HG02938 (cell line): ENCODE measurements at regions not wholly inside any gene's neighbourhood (a gene's known extent, or its start where the extent isn't known, plus 50 kb on each side); places are given as distances from the start of the nearest gene placed in this dataset.
"Not testable (repeated sequence)": the region's sequence is repeated elsewhere in the genome, so short reads cannot be mapped to it uniquely, and the experiment has no call there.

Source experiments
- ATAC-seq: cut with Tn5 transposase; IDR thresholded peaks from one replicate; pipeline ENCODE4 v1.9.1; 2021; ENCODE audit warnings: mild to moderate bottlenecking, moderate library complexity; ENCODE audit not compliant: unreplicated experiment

DNA sequence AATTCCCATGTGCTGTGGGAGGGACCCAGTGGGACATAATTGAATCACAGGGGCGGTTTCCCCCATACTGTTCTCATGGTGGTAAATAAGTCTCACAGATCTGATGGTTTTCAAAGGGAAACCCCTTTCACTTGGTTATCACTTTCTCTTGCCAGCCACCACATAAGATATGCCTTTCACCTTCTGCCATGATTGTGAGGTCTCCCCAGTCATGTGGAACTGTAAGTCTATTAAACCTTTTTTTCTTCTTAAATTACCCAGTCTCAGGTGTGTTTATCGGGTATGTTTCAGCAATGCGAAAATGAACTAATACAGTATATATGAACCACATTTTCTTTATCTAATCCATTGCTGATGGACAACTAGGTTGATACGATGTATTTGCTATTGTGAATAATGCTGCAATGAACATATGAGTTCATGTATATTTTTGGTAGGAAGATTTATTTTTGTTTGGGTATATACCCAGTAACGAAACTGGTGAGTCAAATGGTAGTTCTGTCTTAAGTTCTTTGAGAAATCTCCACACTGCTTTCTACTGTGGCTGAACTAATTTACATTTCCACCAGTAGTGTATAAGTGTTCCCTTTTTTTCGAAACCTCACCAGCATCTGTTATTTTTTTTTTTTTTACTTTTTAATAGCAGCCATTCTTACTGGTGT is 70.0 kb upstream of the HGF start:
- ATAC-seq = peak; percentile 95

DNA sequence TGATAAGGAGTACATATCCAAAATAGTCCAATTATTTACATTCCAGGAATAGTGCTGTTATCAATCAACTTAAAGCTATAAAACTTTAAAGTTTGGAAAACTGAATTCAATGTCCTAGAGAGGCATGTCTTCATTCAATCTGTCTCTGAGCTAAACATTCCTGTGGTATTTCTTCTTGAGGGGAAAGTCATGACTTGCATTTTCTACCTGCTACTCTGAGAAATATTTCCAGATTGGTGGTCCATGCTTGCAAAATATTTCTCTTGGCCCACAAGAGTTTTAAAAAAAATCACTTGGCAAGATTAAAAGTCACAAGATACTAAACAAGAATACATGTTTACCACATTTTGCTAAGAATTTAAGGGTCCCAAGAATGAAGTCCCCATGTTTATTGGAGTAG is 63.6 kb upstream of the HGF start:
- no peak for ATAC-seq

DNA sequence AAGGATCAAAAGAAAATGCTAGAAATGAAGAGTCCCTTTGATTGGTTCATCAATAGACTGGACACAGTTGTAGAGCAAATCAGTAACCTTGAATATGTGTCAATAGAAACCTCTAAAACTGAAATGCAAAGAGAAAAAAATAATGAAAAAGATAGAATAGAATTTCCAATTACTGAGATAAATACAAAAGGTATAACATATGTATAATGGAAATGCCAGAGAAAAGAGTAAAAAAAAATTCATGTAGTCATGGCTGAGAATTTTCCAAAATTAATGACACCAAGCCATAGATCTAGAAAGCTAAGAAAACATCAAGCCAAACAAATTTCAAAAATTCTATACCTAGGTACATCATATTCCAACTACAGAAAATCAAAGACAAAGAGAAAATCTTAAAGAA is 62.0 kb upstream of the HGF start:
- no peak for ATAC-seq

DNA sequence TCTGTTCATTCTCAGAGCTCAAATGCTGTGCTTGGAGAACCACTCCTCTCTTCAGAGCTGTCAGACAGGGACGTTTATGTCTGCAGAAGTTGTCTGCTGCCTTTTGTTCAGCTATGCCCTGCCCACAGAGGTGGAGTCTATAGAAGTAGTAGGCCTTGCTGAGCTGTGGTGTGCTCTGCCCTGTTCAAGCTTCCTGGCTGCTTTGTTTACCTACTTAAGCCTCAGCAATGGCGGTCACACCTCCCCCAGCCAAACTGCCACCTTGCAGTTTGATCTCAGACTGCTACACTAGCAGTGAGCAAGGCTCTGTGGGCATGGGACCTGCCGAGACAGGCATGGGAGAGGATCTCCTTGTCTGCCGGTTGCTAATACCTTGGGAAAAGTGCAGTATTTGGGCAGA is 59.7 kb upstream of the HGF start:
- ATAC-seq = not testable (repeated sequence)

DNA sequence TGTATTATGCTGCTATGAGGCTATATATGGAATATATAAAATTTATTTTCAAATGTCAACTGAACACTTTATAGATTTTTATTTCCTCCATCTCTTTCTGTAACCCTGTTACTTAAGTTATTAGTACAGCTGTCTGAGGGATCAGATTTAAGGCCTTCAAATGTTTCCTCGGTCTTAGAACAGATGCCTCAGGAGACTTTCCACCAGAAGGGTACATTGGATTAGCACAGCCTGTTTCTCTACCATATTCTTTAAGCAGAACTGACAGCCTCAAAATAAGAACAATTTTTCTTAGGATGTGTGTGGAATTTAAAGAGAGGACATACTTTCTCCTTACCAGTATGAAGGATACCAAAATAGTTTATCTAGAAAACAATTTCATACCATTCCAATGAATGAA is 53.0 kb upstream of the HGF start:
- no peak for ATAC-seq

DNA sequence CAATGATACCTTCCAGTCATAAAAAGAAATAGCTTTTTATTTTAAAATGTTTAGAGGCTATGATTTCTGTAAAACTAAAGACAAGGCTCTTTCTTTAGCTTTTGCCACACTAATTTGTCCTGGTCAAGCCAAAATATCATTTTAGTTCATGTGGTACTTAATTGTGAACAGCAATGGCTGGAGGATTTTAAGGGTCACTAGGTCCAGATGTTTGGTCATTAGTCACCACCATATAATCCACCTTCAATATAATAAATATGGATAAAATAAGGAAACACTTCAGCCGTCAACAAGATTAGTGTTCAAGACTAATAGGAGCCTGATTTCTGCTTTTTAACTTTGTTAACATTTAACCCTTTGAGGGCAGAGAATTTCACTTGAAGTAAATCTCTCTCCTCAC is 50.0 kb upstream of the HGF start:
- ATAC-seq = no peak
